Activated CD8-positive, alpha-beta T cell treated with anti-CD3 and anti-CD28 coated beads for 36 hours (primary cell): ENCODE measurements at regions not wholly inside any gene's neighbourhood (a gene's known extent, or its start where the extent isn't known, plus 50 kb on each side); places are given as distances from the start of the nearest gene placed in this dataset.

ENCODE experiments used
- ATAC-seq: fragments of 200-7000 bp; cut with Tn5 transposase; one replicate; pipeline ENCODE4 v1.10.0; 2021; ENCODE audit warnings: mild to moderate bottlenecking, moderate library complexity
- CTCF ChIA-PET: fragments of 350-600 bp; sonication (Branson Sonifier 250); formaldehyde crosslinking; loops from one replicate; lab custom pipeline; 2021; ENCODE audit warnings: antibody characterized with exemption; lab: Charles Lee
- POLR2A ChIA-PET: fragments of 350-600 bp; sonication (Branson Sonifier 250); formaldehyde crosslinking; loops from one replicate; lab custom pipeline; 2021; ENCODE audit warnings: antibody characterized with exemption; lab: Charles Lee
- DNase-seq: peaks from one replicate; pipeline ENCODE4 v3.0.0-alpha.2; 2020
- H3K27ac Mint-ChIP-seq: one replicate; pipeline ENCODE4 v1.8.0; 2021; ENCODE audit warnings: mild to moderate bottlenecking, mixed read lengths
- H3K27me3 Mint-ChIP-seq: one replicate; pipeline ENCODE4 v1.8.0; 2021; ENCODE audit warnings: mixed read lengths
- H3K36me3 Mint-ChIP-seq: one replicate; pipeline ENCODE4 v1.8.0; 2021; ENCODE audit warnings: low read depth, mixed read lengths
- H3K4me1 Mint-ChIP-seq: one replicate; pipeline ENCODE4 v1.8.0; 2021; ENCODE audit warnings: low read depth, mixed read lengths
- H3K4me3 Mint-ChIP-seq: one replicate; pipeline ENCODE4 v1.8.0; 2021; ENCODE audit warnings: mild to moderate bottlenecking, moderate library complexity, mixed read lengths
- H3K9me3 Mint-ChIP-seq: one replicate; pipeline ENCODE4 v1.8.0; 2021; ENCODE audit warnings: mixed read lengths
- CTCF ChIP-seq: fragments of 200-600 bp; IDR thresholded peaks from one replicate; pipeline ENCODE4 v1.8.0; 2022; ENCODE audit warnings: antibody characterized with exemption, mild to moderate bottlenecking
- intact Hi-C: fragments of 100-400 bp; cut with micrococcal nuclease; formaldehyde crosslinking; loops from one replicate; pipeline ENCODE4 v1.10.0; 2022

- no peak for ATAC-seq
- Mint-ChIP-seq H3K9me3 (no peaks in the 10 kb centered on the region), H3K27me3 (no peaks in the 10 kb centered on the region), H3K36me3 (no peaks in the 10 kb centered on the region), H3K4me1 (no peaks in the 10 kb centered on the region), H3K27ac (no peak overlapping the region), H3K4me3 (no peak overlapping the region)
- TF ChIP-seq CTCF, result no peak
- DNase-seq, result no peak
- ChIA-PET POLR2A (no interaction called here), CTCF (interaction anchor here (1.5 kb wide), 1 partner anchor 8 kb away, joined by 5 read pairs; no protein-coding TSS in a partner anchor)
- intact Hi-C loops, result no loop called here
Measured at GRCh38 chr17:12554251-12554650, 111.4 kb upstream of the MYOCD start.

- H3K27me3 Mint-ChIP-seq, result no peaks in the 10 kb centered on the region
- no peaks in the 10 kb centered on the region for H3K9me3 Mint-ChIP-seq
- H3K4me3 Mint-ChIP-seq, result no peak overlapping the region
- intact Hi-C loops, result no loop called here
- ChIA-PET POLR2A (no interaction called here), CTCF (no interaction called here)
- H3K27ac Mint-ChIP-seq, result no peak overlapping the region
- DNase-seq, result no peak
- H3K4me1 Mint-ChIP-seq, result no peaks in the 10 kb centered on the region
- ATAC-seq, result no peak
- no peaks in the 10 kb centered on the region for H3K36me3 Mint-ChIP-seq
- TF ChIP-seq CTCF, result no peak
Measured at GRCh38 chr17:12566291-12566690, 99.4 kb upstream of the MYOCD start.

GRCh38 chr17:12567077-12568053, 98.3 kb upstream of the MYOCD start:
- H3K36me3 Mint-ChIP-seq, result no peaks in the 10 kb centered on the region
- no peaks in the 10 kb centered on the region for H3K4me1 Mint-ChIP-seq
- no peak overlapping the region for H3K4me3 Mint-ChIP-seq
- TF ChIP-seq CTCF, result no peak
- H3K27me3 Mint-ChIP-seq, result no peaks in the 10 kb centered on the region
- ChIA-PET POLR2A (no interaction called here), CTCF (no interaction called here)
- intact Hi-C loops, result no loop called here
- DNase-seq (no peak), ATAC-seq (no peak)
- H3K27ac Mint-ChIP-seq, result no peak overlapping the region
- H3K9me3 Mint-ChIP-seq, result peaks cover 5% of the 10 kb centered on the region

- TF ChIP-seq CTCF, result no peak
- POLR2A ChIA-PET, result no interaction called here
- H3K4me1 Mint-ChIP-seq, result no peaks in the 10 kb centered on the region
- H3K9me3 Mint-ChIP-seq, result peaks cover 5% of the 10 kb centered on the region
- CTCF ChIA-PET, result no interaction called here
- intact Hi-C loops, result no loop called here
- no peak overlapping the region for H3K4me3 Mint-ChIP-seq
- no peaks in the 10 kb centered on the region for H3K27me3 Mint-ChIP-seq
- H3K27ac Mint-ChIP-seq, result no peak overlapping the region
- no peak for ATAC-seq
- no peaks in the 10 kb centered on the region for H3K36me3 Mint-ChIP-seq
- DNase-seq, result no peak
Measured at GRCh38 chr17:12568358-12569251, 97.1 kb upstream of the MYOCD start.
